Smooth muscle cell (in vitro differentiated cells): ENCODE measurements at regions not wholly inside any gene's neighbourhood (a gene's known extent, or its start where the extent isn't known, plus 50 kb on each side); places are given as distances from the start of the nearest gene placed in this dataset.
"Not testable (repeated sequence)": the region's sequence is repeated elsewhere in the genome, so short reads cannot be mapped to it uniquely, and the experiment has no call there.

ENCODE experiments used
- DNase-seq: peaks from one replicate; lab custom pipeline; 2025; ENCODE audit not compliant: unreplicated experiment; lab: John Stamatoyannopoulos, UW
- H2AFZ ChIP-seq: fragments of 200-600 bp; sonication (generic); 2 replicates; pipeline ENCODE4 v1.6.0; 2016; ENCODE audit warnings: antibody characterized with exemption, low read depth, mild to moderate bottlenecking
- H3F3A ChIP-seq: fragments of 200-600 bp; sonication (generic); 2 replicates; pipeline ENCODE4 v1.6.0; 2017; ENCODE audit warnings: antibody characterized with exemption, low read depth
- H3K27ac ChIP-seq: fragments of 200-600 bp; sonication (generic); 2 replicates; pipeline ENCODE4 v1.5.1; 2016; ENCODE audit warnings: low read depth, mild to moderate bottlenecking
- H3K27me3 ChIP-seq: fragments of 200-600 bp; sonication (generic); 2 replicates; pipeline ENCODE4 v1.6.1; 2016; ENCODE audit warnings: low read depth, mild to moderate bottlenecking
- H3K36me3 ChIP-seq: fragments of 200-600 bp; sonication (generic); 2 replicates; pipeline ENCODE4 v1.5.1; 2016; ENCODE audit warnings: low read depth
- H3K4me1 ChIP-seq: fragments of 200-600 bp; sonication (generic); 2 replicates; pipeline ENCODE4 v1.5.1; 2016; ENCODE audit warnings: low read depth
- H3K4me2 ChIP-seq: fragments of 200-600 bp; sonication (generic); 2 replicates; pipeline ENCODE4 v1.6.0; 2016; ENCODE audit warnings: mild to moderate bottlenecking
- H3K4me3 ChIP-seq: fragments of 200-600 bp; sonication (generic); 2 replicates; pipeline ENCODE4 v1.5.1; 2016; ENCODE audit warnings: mild to moderate bottlenecking
- H3K79me2 ChIP-seq: fragments of 200-600 bp; sonication (generic); 2 replicates; pipeline ENCODE4 v1.6.0; 2016; ENCODE audit warnings: low read depth, mild to moderate bottlenecking
- H3K9ac ChIP-seq: fragments of 200-600 bp; sonication (generic); 2 replicates; pipeline ENCODE4 v1.6.0; 2016; ENCODE audit warnings: low read depth
- H3K9me3 ChIP-seq: fragments of 200-600 bp; sonication (generic); replicated peaks from 2 replicates; pipeline ENCODE4 v1.5.1; 2016; ENCODE audit warnings: low read depth
- H4K20me1 ChIP-seq: fragments of 200-600 bp; sonication (generic); 2 replicates; pipeline ENCODE4 v1.6.0; 2016; ENCODE audit warnings: low read depth
- WGBS: methylation state at CpG from one replicate; pipeline ENCODE4 v1.1.7; 2016; ENCODE audit warnings: low lambda C conversion rate; 5-methylcytosine and 5-hydroxymethylcytosine counted together
- TF ChIP-seq, protein P1 (sequence below): fragments of 200-600 bp; sonication (generic); IDR thresholded peaks from 2 replicates; pipeline ENCODE4 v1.5.1; 2017; ENCODE audit warnings: borderline replicate concordance, mild to moderate bottlenecking, antibody characterized with exemption; ENCODE audit not compliant: insufficient read depth, poor library complexity, severe bottlenecking

- DNase-seq = no peak
- no peak overlapping the region for H3K4me3 ChIP-seq
- H3K4me1 ChIP-seq = no peaks in the 10 kb centered on the region
- 67% methylated on average over 3 of the region's 3 CpGs for WGBS
- no peaks in the 10 kb centered on the region for H3K9me3 ChIP-seq
- H2AFZ ChIP-seq = no peak overlapping the region
- H3K9ac ChIP-seq = no peak overlapping the region
- H3K27me3 ChIP-seq = no peaks in the 10 kb centered on the region
- no peaks in the 10 kb centered on the region for H3K36me3 ChIP-seq
- no peaks in the 10 kb centered on the region for H3F3A ChIP-seq
- TF ChIP-seq, protein P1, sequence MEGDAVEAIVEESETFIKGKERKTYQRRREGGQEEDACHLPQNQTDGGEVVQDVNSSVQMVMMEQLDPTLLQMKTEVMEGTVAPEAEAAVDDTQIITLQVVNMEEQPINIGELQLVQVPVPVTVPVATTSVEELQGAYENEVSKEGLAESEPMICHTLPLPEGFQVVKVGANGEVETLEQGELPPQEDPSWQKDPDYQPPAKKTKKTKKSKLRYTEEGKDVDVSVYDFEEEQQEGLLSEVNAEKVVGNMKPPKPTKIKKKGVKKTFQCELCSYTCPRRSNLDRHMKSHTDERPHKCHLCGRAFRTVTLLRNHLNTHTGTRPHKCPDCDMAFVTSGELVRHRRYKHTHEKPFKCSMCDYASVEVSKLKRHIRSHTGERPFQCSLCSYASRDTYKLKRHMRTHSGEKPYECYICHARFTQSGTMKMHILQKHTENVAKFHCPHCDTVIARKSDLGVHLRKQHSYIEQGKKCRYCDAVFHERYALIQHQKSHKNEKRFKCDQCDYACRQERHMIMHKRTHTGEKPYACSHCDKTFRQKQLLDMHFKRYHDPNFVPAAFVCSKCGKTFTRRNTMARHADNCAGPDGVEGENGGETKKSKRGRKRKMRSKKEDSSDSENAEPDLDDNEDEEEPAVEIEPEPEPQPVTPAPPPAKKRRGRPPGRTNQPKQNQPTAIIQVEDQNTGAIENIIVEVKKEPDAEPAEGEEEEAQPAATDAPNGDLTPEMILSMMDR = no peak
- H4K20me1 ChIP-seq = no peaks in the 10 kb centered on the region
- no peak overlapping the region for H3K27ac ChIP-seq
- no peaks in the 10 kb centered on the region for H3K79me2 ChIP-seq
- no peak overlapping the region for H3K4me2 ChIP-seq
Measured at GRCh38 chr10:34885898-34886297, 70.8 kb upstream of the PARD3 start.

DNA sequence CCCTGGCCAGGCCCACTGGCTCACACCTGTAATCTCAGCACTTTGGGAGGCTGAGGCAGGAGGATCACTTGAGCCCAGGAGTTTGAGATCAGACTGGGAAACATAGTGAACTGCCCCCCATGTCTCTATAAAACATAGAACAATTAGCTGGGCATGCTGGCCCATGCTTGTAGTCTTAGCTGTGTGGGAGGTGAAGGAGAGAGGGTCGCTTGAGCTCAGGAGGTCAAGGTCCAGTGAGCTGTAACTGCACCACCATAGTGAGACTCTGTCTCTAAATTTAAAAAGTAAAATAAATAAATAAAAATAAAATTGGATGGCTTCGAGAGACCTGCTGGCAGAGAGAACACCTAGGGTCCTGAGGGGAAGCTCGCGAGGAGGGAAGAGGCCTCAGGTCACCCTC, 69.9 kb upstream of the PARD3 start:
- 98% methylated on average over 4 of the region's 4 CpGs for WGBS
- H3K27ac ChIP-seq = no peak overlapping the region
- no peak for DNase-seq

DNA sequence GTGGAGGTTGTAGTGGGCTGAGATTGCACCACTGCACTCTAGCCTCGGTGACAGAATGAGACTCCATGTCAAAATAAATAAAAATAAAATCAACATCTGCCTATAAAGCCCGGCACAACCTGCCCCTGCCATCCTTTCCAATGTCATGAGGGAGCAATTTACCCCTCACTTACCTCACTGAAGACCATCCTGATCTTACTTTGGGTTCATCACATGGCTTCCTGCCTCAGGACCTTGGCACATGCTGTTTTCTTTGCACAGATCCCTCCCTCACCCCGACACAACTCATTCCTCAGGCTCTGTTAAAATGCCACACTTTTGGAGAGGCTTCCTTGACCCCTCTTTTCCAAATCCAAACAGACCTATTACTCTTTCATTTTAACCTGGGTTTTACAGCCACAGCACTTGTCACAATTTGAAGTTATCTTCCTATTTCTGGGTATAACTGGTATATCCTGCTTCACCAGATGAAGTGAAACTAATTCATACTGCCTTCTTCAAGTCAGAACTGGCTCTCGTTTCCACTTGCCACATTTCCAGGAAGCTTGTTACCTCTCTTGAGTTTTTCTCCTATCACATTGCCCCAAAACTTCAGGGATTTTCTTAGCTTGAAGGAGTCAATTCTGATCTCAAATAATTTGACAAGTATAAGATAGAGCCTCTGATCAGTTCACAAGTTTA, 69.3 kb upstream of the PARD3 start:
- Histone ChIP-seq H4K20me1 (no peaks in the 10 kb centered on the region), H3K4me3 (no peak overlapping the region), H3K4me1 (no peaks in the 10 kb centered on the region), H3K27me3 (no peaks in the 10 kb centered on the region), H3F3A (no peaks in the 10 kb centered on the region), H3K27ac (no peak overlapping the region), H3K9ac (no peak overlapping the region), H3K9me3 (no peaks in the 10 kb centered on the region), H2AFZ (no peak overlapping the region), H3K4me2 (no peak overlapping the region), H3K79me2 (no peaks in the 10 kb centered on the region), H3K36me3 (no peaks in the 10 kb centered on the region)
- WGBS = 88% methylated on average over 4 of the region's 4 CpGs
- DNase-seq = no peak
- TF ChIP-seq, protein P1 = no peak

More for the DNA sequence above, 69.9 kb upstream of the PARD3 start:
- Histone ChIP-seq H3K4me2 (no peak overlapping the region), H3K9me3 (no peaks in the 10 kb centered on the region), H3K4me3 (no peak overlapping the region), H2AFZ (no peak overlapping the region), H3F3A (no peaks in the 10 kb centered on the region), H3K4me1 (no peaks in the 10 kb centered on the region), H3K79me2 (no peaks in the 10 kb centered on the region), H4K20me1 (no peaks in the 10 kb centered on the region), H3K9ac (no peak overlapping the region), H3K27me3 (no peaks in the 10 kb centered on the region), H3K36me3 (no peaks in the 10 kb centered on the region)
- TF ChIP-seq, protein P1 = no peak

- no peaks in the 10 kb centered on the region for H4K20me1 ChIP-seq
- no peaks in the 10 kb centered on the region for H3K4me1 ChIP-seq
- DNase-seq = no peak
- 43% methylated on average over 7 of the region's 7 CpGs for WGBS
- H3K27me3 ChIP-seq = no peaks in the 10 kb centered on the region
- H3K9ac ChIP-seq = no peak overlapping the region
- H3K79me2 ChIP-seq = no peaks in the 10 kb centered on the region
- H3K4me3 ChIP-seq = no peak overlapping the region
- H3K36me3 ChIP-seq = no peaks in the 10 kb centered on the region
- H3K4me2 ChIP-seq = no peak overlapping the region
- no peak overlapping the region for H2AFZ ChIP-seq
- H3F3A ChIP-seq = no peaks in the 10 kb centered on the region
- no peak overlapping the region for H3K27ac ChIP-seq
- H3K9me3 ChIP-seq = no peaks in the 10 kb centered on the region
- TF ChIP-seq, protein P1 = no peak
Measured at GRCh38 chr10:34880817-34881216, 65.7 kb upstream of the PARD3 start.

DNA sequence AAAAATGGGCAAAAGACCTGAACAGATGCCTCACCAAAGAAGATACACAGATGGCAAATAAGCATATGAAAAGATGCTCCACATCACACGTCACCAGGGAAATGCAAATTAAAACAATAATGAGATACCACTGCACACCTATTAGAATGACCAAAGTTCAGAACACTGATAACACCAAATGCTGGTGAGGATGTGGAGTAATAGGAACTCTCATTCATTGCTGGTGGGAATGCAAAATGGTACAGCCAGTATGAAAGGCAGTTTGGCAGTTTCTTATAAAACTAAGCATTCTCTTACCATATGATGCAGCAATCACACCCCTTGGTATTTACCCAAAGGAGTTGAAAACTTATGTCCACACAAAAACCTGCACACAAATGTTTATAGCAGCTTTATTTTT, 63.6 kb upstream of the PARD3 start:
- not testable (repeated sequence) for H3K4me3 ChIP-seq, H3F3A ChIP-seq, H3K9me3 ChIP-seq, H4K20me1 ChIP-seq, H3K27me3 ChIP-seq, H3K36me3 ChIP-seq, H2AFZ ChIP-seq, H3K79me2 ChIP-seq, H3K4me2 ChIP-seq, H3K27ac ChIP-seq, DNase-seq, H3K9ac ChIP-seq, H3K4me1 ChIP-seq
- WGBS = 84% methylated on average over 1 of the region's 1 CpG
